ENCODE measurements at regions not wholly inside any gene's neighbourhood (a gene's known extent, or its start where the extent isn't known, plus 50 kb on each side); places are given as distances from the start of the nearest gene placed in this dataset.

- Histone ChIP-seq H3K4ac (ENCODE audit: low read depth, low read length) (no peak overlapping the region), H4K91ac (ENCODE audit: low read depth, low read length) (no peak overlapping the region), H3K18ac (ENCODE audit: low read length) (no peak overlapping the region), H3K4me2 (ENCODE audit: low read length) (no peak overlapping the region), H3K36me3 (ENCODE audit: control insufficient read depth in 1 of 2, insufficient read depth in 2 of 2, low read length in 2 of 2) (no peaks in the 10 kb centered on the region), H3K23ac (ENCODE audit: low read length) (no peak overlapping the region), H3K79me1 (ENCODE audit: low read length) (no peaks in the 10 kb centered on the region), H3K4me3 (ENCODE audit: low read depth, low read length) (no peak overlapping the region), H4K8ac (ENCODE audit: low read depth, low read length) (no peak overlapping the region), H2BK120ac (ENCODE audit: insufficient read depth, low read length, poor library complexity) (no peak overlapping the region), H3K27me3 (ENCODE audit: insufficient read depth, low read length) (no peaks in the 10 kb centered on the region), H2AK5ac (ENCODE audit: low read length) (no peak overlapping the region), H3K9ac (ENCODE audit: low read length) (no peak overlapping the region), H2BK5ac (ENCODE audit: low read depth, low read length, poor library complexity) (no peak overlapping the region), H2AFZ (ENCODE audit: insufficient read depth, low read length, poor library complexity) (no peak overlapping the region), H2BK12ac (ENCODE audit: low read length) (no peak overlapping the region), H3K14ac (ENCODE audit: low read length) (no peak overlapping the region), H4K12ac (ENCODE audit: low read depth, low read length) (no peak overlapping the region), H3K79me2 (ENCODE audit: control insufficient read depth, insufficient read depth, low read length, poor library complexity) (no peaks in the 10 kb centered on the region), H3K9me3 (ENCODE audit: insufficient read depth, low read depth, low read length) (no peaks in the 10 kb centered on the region), H3K4me1 (ENCODE audit: control insufficient read depth in 1 of 2, insufficient read depth in 2 of 2, low read length in 2 of 2) (no peaks in the 10 kb centered on the region), H3K27ac (ENCODE audit: low read depth, low read length) (no peak overlapping the region)
- DNase-seq, result no peak
- WGBS (ENCODE audit: extremely low coverage, insufficient coverage, insufficient read length), result no CpG with 5 or more reads among the region's 1 CpG
These were observed 393.4 kb upstream of the SEL1L start for GRCh38 chr14:81927070-81927469.

DNA sequence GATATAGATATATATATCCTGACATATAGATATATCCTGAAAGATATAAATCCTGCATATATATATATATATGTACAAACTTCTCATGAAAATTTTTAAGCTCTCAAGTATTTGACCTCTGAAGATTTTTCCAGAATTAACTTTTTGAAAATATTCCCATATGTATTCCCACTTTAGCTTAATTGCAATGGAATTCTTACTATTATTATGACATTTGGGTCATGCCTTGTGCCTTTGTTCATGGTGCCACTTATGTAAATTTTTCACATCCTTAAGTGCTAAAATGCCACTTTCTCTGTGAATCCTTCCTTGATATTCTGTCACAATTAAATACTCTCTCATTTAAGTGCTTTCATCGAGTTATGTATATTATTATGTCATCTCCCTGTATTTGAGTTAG is 398.2 kb upstream of the SEL1L start:
- Histone ChIP-seq H3K27ac (ENCODE audit: low read depth, low read length) (no peak overlapping the region), H3K27me3 (ENCODE audit: insufficient read depth, low read length) (no peaks in the 10 kb centered on the region), H4K12ac (ENCODE audit: low read depth, low read length) (no peak overlapping the region), H2BK12ac (ENCODE audit: low read length) (no peak overlapping the region), H3K36me3 (ENCODE audit: control insufficient read depth in 1 of 2, insufficient read depth in 2 of 2, low read length in 2 of 2) (no peaks in the 10 kb centered on the region), H2AK5ac (ENCODE audit: low read length) (no peak overlapping the region), H3K79me1 (ENCODE audit: low read length) (no peaks in the 10 kb centered on the region), H3K23ac (ENCODE audit: low read length) (no peak overlapping the region), H3K4me3 (ENCODE audit: low read depth, low read length) (no peak overlapping the region), H4K8ac (ENCODE audit: low read depth, low read length) (no peak overlapping the region), H3K79me2 (ENCODE audit: control insufficient read depth, insufficient read depth, low read length, poor library complexity) (no peaks in the 10 kb centered on the region), H4K91ac (ENCODE audit: low read depth, low read length) (no peak overlapping the region), H3K14ac (ENCODE audit: low read length) (no peak overlapping the region), H2BK5ac (ENCODE audit: low read depth, low read length, poor library complexity) (no peak overlapping the region), H3K4me2 (ENCODE audit: low read length) (no peak overlapping the region), H2AFZ (ENCODE audit: insufficient read depth, low read length, poor library complexity) (no peak overlapping the region), H3K4ac (ENCODE audit: low read depth, low read length) (no peak overlapping the region), H3K18ac (ENCODE audit: low read length) (no peak overlapping the region), H3K9me3 (ENCODE audit: insufficient read depth, low read depth, low read length) (no peaks in the 10 kb centered on the region), H2BK120ac (ENCODE audit: insufficient read depth, low read length, poor library complexity) (no peak overlapping the region), H3K4me1 (ENCODE audit: control insufficient read depth in 1 of 2, insufficient read depth in 2 of 2, low read length in 2 of 2) (no peaks in the 10 kb centered on the region), H3K9ac (ENCODE audit: low read length) (no peak overlapping the region)
- WGBS (ENCODE audit: extremely low coverage, insufficient coverage, insufficient read length), result no CpG with 5 or more reads among the region's 1 CpG
- no peak for DNase-seq

DNA sequence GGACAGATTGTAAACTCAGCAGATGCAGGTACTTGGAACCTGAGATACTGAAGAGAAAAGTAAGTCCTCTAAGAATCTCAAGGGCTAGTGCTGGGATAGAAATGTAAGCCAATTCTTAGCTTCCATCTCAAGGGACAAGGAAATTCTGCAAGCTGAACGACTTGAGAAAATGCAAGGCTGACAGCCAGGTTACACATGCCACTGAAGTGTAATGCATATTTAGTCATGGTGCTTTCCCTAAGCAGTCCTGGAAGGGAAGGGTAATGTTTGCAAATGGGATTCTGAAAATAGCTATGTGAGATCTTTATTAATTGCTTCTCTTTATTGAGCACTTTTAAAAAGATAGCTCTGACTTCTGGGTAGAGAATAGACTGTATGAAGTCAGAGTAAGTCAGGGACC is 402.7 kb upstream of the SEL1L start:
- no peak overlapping the region for H3K4ac ChIP-seq (ENCODE audit: low read depth, low read length)
- H3K36me3 ChIP-seq (ENCODE audit: control insufficient read depth in 1 of 2, insufficient read depth in 2 of 2, low read length in 2 of 2), result no peaks in the 10 kb centered on the region
- no peak overlapping the region for H2BK120ac ChIP-seq (ENCODE audit: insufficient read depth, low read length, poor library complexity)
- no peak overlapping the region for H3K4me3 ChIP-seq (ENCODE audit: low read depth, low read length)
- H4K8ac ChIP-seq (ENCODE audit: low read depth, low read length), result no peak overlapping the region
- H3K18ac ChIP-seq (ENCODE audit: low read length), result no peak overlapping the region
- no peaks in the 10 kb centered on the region for H3K79me2 ChIP-seq (ENCODE audit: control insufficient read depth, insufficient read depth, low read length, poor library complexity)
- H3K79me1 ChIP-seq (ENCODE audit: low read length), result peaks cover 2% of the 10 kb centered on the region
- no peak for DNase-seq
- H2BK5ac ChIP-seq (ENCODE audit: low read depth, low read length, poor library complexity), result no peak overlapping the region
- H4K91ac ChIP-seq (ENCODE audit: low read depth, low read length), result no peak overlapping the region
- no peak overlapping the region for H3K4me2 ChIP-seq (ENCODE audit: low read length)
- no peaks in the 10 kb centered on the region for H3K27me3 ChIP-seq (ENCODE audit: insufficient read depth, low read length)
- H3K14ac ChIP-seq (ENCODE audit: low read length), result no peak overlapping the region
- no peak overlapping the region for H2AFZ ChIP-seq (ENCODE audit: insufficient read depth, low read length, poor library complexity)
- H3K23ac ChIP-seq (ENCODE audit: low read length), result no peak overlapping the region
- no peak overlapping the region for H2AK5ac ChIP-seq (ENCODE audit: low read length)
- no peak overlapping the region for H4K12ac ChIP-seq (ENCODE audit: low read depth, low read length)
- no CpG with 5 or more reads among the region's 1 CpG for WGBS (ENCODE audit: extremely low coverage, insufficient coverage, insufficient read length)
- no peaks in the 10 kb centered on the region for H3K9me3 ChIP-seq (ENCODE audit: insufficient read depth, low read depth, low read length)
- no peak overlapping the region for H3K27ac ChIP-seq (ENCODE audit: low read depth, low read length)
- no peak overlapping the region for H2BK12ac ChIP-seq (ENCODE audit: low read length)
- peaks cover 0 to 3% of the 10 kb centered on the region in 2 experiments for H3K4me1 ChIP-seq (ENCODE audit: control insufficient read depth in 1 of 2, insufficient read depth in 2 of 2, low read length in 2 of 2)
- no peak overlapping the region for H3K9ac ChIP-seq (ENCODE audit: low read length)

DNA sequence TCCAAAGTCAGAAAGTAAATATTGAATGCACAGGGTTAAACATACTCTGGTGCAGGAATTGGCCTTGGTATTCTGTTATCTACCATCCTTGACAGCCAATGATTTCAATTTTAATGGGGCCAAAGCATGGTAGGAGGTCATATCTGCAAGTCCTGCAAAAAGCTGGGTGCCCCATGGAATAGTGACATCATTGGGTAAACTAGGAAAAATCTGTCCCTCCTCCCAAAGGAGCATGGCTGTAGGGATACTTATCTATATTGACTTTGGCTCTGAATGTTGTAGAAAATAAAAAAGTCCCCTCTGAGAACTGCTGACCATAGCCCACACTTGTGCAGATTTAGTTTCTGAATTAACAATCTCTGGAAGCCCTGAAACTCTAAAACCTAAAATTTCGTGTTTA is 403.2 kb upstream of the SEL1L start:
- no peaks in the 10 kb centered on the region for H3K27me3 ChIP-seq (ENCODE audit: insufficient read depth, low read length)
- peaks cover 0 to 3% of the 10 kb centered on the region in 2 experiments for H3K4me1 ChIP-seq (ENCODE audit: control insufficient read depth in 1 of 2, insufficient read depth in 2 of 2, low read length in 2 of 2)
- H3K27ac ChIP-seq (ENCODE audit: low read depth, low read length), result no peak overlapping the region
- no peak overlapping the region for H3K18ac ChIP-seq (ENCODE audit: low read length)
- no peak overlapping the region for H3K4me2 ChIP-seq (ENCODE audit: low read length)
- H4K91ac ChIP-seq (ENCODE audit: low read depth, low read length), result no peak overlapping the region
- H2AK5ac ChIP-seq (ENCODE audit: low read length), result no peak overlapping the region
- H3K14ac ChIP-seq (ENCODE audit: low read length), result no peak overlapping the region
- no peak overlapping the region for H4K12ac ChIP-seq (ENCODE audit: low read depth, low read length)
- no peak overlapping the region for H2BK5ac ChIP-seq (ENCODE audit: low read depth, low read length, poor library complexity)
- H3K79me2 ChIP-seq (ENCODE audit: control insufficient read depth, insufficient read depth, low read length, poor library complexity), result no peaks in the 10 kb centered on the region
- H2BK12ac ChIP-seq (ENCODE audit: low read length), result no peak overlapping the region
- no peak overlapping the region for H3K9ac ChIP-seq (ENCODE audit: low read length)
- DNase-seq, result no peak
- H3K36me3 ChIP-seq (ENCODE audit: control insufficient read depth in 1 of 2, insufficient read depth in 2 of 2, low read length in 2 of 2), result no peaks in the 10 kb centered on the region
- no peak overlapping the region for H4K8ac ChIP-seq (ENCODE audit: low read depth, low read length)
- no peak overlapping the region for H3K23ac ChIP-seq (ENCODE audit: low read length)
- H3K9me3 ChIP-seq (ENCODE audit: insufficient read depth, low read depth, low read length), result no peaks in the 10 kb centered on the region
- no peak overlapping the region for H3K4me3 ChIP-seq (ENCODE audit: low read depth, low read length)
- no CpG with 5 or more reads among the region's 1 CpG for WGBS (ENCODE audit: extremely low coverage, insufficient coverage, insufficient read length)
- H3K4ac ChIP-seq (ENCODE audit: low read depth, low read length), result no peak overlapping the region
- peak overlapping the region; percentile 17 for H2BK120ac ChIP-seq (ENCODE audit: insufficient read depth, low read length, poor library complexity)
- peaks cover 2% of the 10 kb centered on the region for H3K79me1 ChIP-seq (ENCODE audit: low read length)
- H2AFZ ChIP-seq (ENCODE audit: insufficient read depth, low read length, poor library complexity), result no peak overlapping the region
